Endothelial cell of umbilical vein (primary cell): ENCODE measurements at regions not wholly inside any gene's neighbourhood (a gene's known extent, or its start where the extent isn't known, plus 50 kb on each side); places are given as distances from the start of the nearest gene placed in this dataset.

Experiments
- BruUV-seq: library from RNA; stranded (reverse); fragments of 400-500 nt; replicated peaks from 2 replicates; lab custom pipeline; 2021; lab: Mats Ljungman, UMichigan
- CTCF ChIA-PET: fragments of 300-600, 350-600 bp; sonication (Branson Sonifier 250); formaldehyde crosslinking; loops from one replicate; lab custom pipeline; 2021; ENCODE audit warnings: antibody characterized with exemption, inconsistent platforms; lab: Charles Lee
- POLR2A ChIA-PET: fragments of 300-600, 350-600 bp; sonication (Branson Sonifier 250); formaldehyde crosslinking; loops from one replicate; lab custom pipeline; 2021; ENCODE audit warnings: antibody characterized with exemption, inconsistent platforms; lab: Charles Lee
- DNase-seq: peaks from one replicate; pipeline ENCODE4 v3.0.0-alpha.2; 2011; ENCODE audit warnings: low read depth, low spot score
- FAIRE-seq: peaks from 2 replicates; lab custom pipeline; 2011; peaks lifted over from hg19 to GRCh38; lab: Jason Lieb, UNC
- H2AFZ ChIP-seq: 2 replicates; pipeline ENCODE4 v1.6.0; 2012; ENCODE audit warnings: low read depth, low read length, control low read depth, inconsistent platforms
- H3K27ac ChIP-seq: 2 replicates; pipeline ENCODE4 v1.5.1; 2011; ENCODE audit warnings: low read depth, mild to moderate bottlenecking, control low read depth, low read length, moderate library complexity; ENCODE audit not compliant: insufficient read depth
- H3K27me3 ChIP-seq, 2 experiments: 2 replicates each; pipeline versions ENCODE4 v1.6.0 to v1.6.1; 2011; ENCODE audit warnings: low read length in 2 of 2, mixed read lengths in 1 of 2; ENCODE audit not compliant: control insufficient read depth in 2 of 2, insufficient read depth in 2 of 2
- H3K36me3 ChIP-seq, 2 experiments: 2 replicates in 1 of 2; 3 replicates in 1 of 2; pipeline ENCODE4 v1.5.1; 2011; ENCODE audit warnings: low read length in 2 of 2, mild to moderate bottlenecking in 1 of 2, moderate library complexity in 1 of 2; ENCODE audit not compliant: control insufficient read depth in 2 of 2, insufficient read depth in 2 of 2; ENCODE audit errors: extremely low read depth in 1 of 2
- H3K4me1 ChIP-seq: 3 replicates; pipeline ENCODE4 v1.5.1; 2011; ENCODE audit warnings: mild to moderate bottlenecking, low read length; ENCODE audit not compliant: control insufficient read depth, insufficient read depth; ENCODE audit errors: extremely low read depth
- H3K4me2 ChIP-seq: 2 replicates; pipeline ENCODE4 v1.6.1; 2011; ENCODE audit warnings: low read length, control low read depth, mixed read lengths; ENCODE audit not compliant: insufficient read depth
- H3K4me3 ChIP-seq, 3 experiments: fragments of 200-600 bp in 1 of 3; sonication (generic), shearing (Covaris generic) in 1 of 3; replicated peaks in 1 of 3; 2 replicates each; pipeline ENCODE4 v1.5.1; 2011 to 2016; ENCODE audit warnings: control low read depth in 3 of 3, low read length in 3 of 3, mild to moderate bottlenecking in 2 of 3, inconsistent platforms in 1 of 3, low read depth in 1 of 3, moderate library complexity in 1 of 3; ENCODE audit not compliant: insufficient read depth in 1 of 3
- H3K79me2 ChIP-seq: 2 replicates; pipeline ENCODE4 v1.6.0; 2012; ENCODE audit warnings: low read length, inconsistent platforms; ENCODE audit not compliant: control insufficient read depth, insufficient read depth
- H3K9ac ChIP-seq: replicated peaks from 2 replicates; pipeline ENCODE3; 2011; ENCODE audit warnings: low read length, control low read depth; ENCODE audit not compliant: insufficient read depth; ENCODE audit errors: extremely low read depth
- H3K9me1 ChIP-seq: replicated peaks from 3 replicates; pipeline ENCODE4 v1.6.0; 2011; ENCODE audit warnings: mild to moderate bottlenecking, low read length; ENCODE audit not compliant: control insufficient read depth, insufficient read depth; ENCODE audit errors: extremely low read depth
- H3K9me3 ChIP-seq: replicated peaks from 2 replicates; pipeline ENCODE4 v1.5.1; 2012; ENCODE audit warnings: low read length, inconsistent platforms; ENCODE audit not compliant: control insufficient read depth, insufficient read depth
- H4K20me1 ChIP-seq: replicated peaks from 2 replicates; pipeline ENCODE3; 2011; ENCODE audit warnings: mild to moderate bottlenecking, low read length; ENCODE audit not compliant: control insufficient read depth, insufficient read depth; ENCODE audit errors: extremely low read depth
- EZH2 ChIP-seq: IDR thresholded peaks from 2 replicates; pipeline ENCODE4 v1.6.1; 2012; ENCODE audit warnings: borderline replicate concordance, low read depth, mild to moderate bottlenecking, moderate library complexity, low read length, inconsistent platforms; ENCODE audit not compliant: severe bottlenecking
- FOS ChIP-seq: IDR thresholded peaks from 2 replicates; pipeline ENCODE4 v1.6.1; 2011; ENCODE audit warnings: mild to moderate bottlenecking, low read length, moderate library complexity, borderline replicate concordance; ENCODE audit not compliant: insufficient read depth
- GATA2 ChIP-seq: IDR thresholded peaks from 2 replicates; pipeline ENCODE4 v1.7.0; 2011; ENCODE audit warnings: low read depth, mild to moderate bottlenecking, moderate library complexity, mixed read lengths, low read length; ENCODE audit not compliant: insufficient read length, insufficient read depth
- JUN ChIP-seq: IDR thresholded peaks from 2 replicates; pipeline ENCODE4 v1.6.1; 2011; ENCODE audit warnings: borderline replicate concordance, low read depth; ENCODE audit not compliant: insufficient read length, insufficient read depth
- MAX ChIP-seq: IDR thresholded peaks from 2 replicates; pipeline ENCODE4 v1.6.1; 2011; ENCODE audit not compliant: insufficient read depth, insufficient read length
- MYC ChIP-seq: IDR thresholded peaks from one replicate; pipeline ENCODE4 v1.6.1; 2011; ENCODE audit warnings: mild to moderate bottlenecking, low read depth, low read length
- POLR2A ChIP-seq: IDR thresholded peaks from 2 replicates; pipeline ENCODE4 v1.6.1; 2012; ENCODE audit warnings: low read depth, mild to moderate bottlenecking, control low read depth, low read length
- POLR2AphosphoS5 ChIP-seq: IDR thresholded peaks from 2 replicates; pipeline ENCODE4 v1.6.1; 2012; ENCODE audit warnings: low read depth, mild to moderate bottlenecking, control low read depth, low read length, moderate library complexity; ENCODE audit not compliant: insufficient read depth
- dilution Hi-C: fragments of 300-500 bp; cut with MboI; formaldehyde crosslinking; loops from one replicate; pipeline ENCODE4 v1.15.0; 2019; ENCODE audit warnings: low sequenced_read_pairs; ENCODE audit not compliant: extremely low pct_ligation_motif_present
- intact Hi-C: fragments of 100-400 bp; cut with micrococcal nuclease; formaldehyde crosslinking; loops from one replicate; pipeline ENCODE4 v1.10.0; 2022
- TF ChIP-seq, protein P1 (sequence below), 2 donors: IDR thresholded peaks; 1 replicate in 1 of 2; 2 replicates in 1 of 2; pipeline ENCODE4 v1.5.1; 2011; ENCODE audit warnings: low read length in 2 of 2, mild to moderate bottlenecking in 2 of 2, moderate library complexity in 2 of 2, control low read depth in 1 of 2, inconsistent platforms in 1 of 2, low read depth in 1 of 2; ENCODE audit not compliant: insufficient read depth in 1 of 2; ENCODE audit errors: extremely low read depth in 1 of 2

DNA sequence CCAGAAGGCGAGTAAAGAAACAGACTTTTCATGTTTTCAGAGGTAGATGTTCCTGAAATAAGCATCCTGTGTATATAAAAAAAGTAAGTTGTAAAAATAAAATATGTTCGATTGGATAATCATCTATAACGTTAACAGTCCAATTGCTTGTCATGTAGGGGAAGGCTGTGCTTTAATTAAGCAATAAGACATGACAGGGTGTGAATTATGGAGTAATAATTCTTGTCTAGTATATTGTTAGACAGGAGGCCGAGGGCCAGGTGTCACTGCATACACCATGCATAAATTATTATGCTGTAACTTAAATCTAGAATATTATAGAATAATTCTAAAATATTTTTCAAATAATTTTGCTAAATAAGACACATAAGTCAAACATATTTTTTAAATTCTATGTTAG, 494.6 kb upstream of the TENM3 start:
- Histone ChIP-seq H3K4me2 (no peak overlapping the region), H3K9me1 (no peaks in the 10 kb centered on the region), H2AFZ (no peak overlapping the region), H3K27ac (no peak overlapping the region), H3K36me3 (no peaks in the 10 kb centered on the region), H4K20me1 (no peaks in the 10 kb centered on the region), H3K4me3 (no peak overlapping the region), H3K27me3 (no peaks in the 10 kb centered on the region), H3K9ac (no peak overlapping the region), H3K9me3 (peaks cover 9% of the 10 kb centered on the region), H3K79me2 (no peaks in the 10 kb centered on the region), H3K4me1 (no peaks in the 10 kb centered on the region)
- FAIRE-seq (no peak), DNase-seq (no peak)
- BruUV-seq = no TSS peak
- intact Hi-C loops (no loop called here), dilution Hi-C loops (no loop called here)
- TF ChIP-seq MAX = no peak
- no peak for TF ChIP-seq POLR2AphosphoS5
- TF ChIP-seq MYC = no peak
- TF ChIP-seq GATA2 = no peak
- TF ChIP-seq, protein P1, sequence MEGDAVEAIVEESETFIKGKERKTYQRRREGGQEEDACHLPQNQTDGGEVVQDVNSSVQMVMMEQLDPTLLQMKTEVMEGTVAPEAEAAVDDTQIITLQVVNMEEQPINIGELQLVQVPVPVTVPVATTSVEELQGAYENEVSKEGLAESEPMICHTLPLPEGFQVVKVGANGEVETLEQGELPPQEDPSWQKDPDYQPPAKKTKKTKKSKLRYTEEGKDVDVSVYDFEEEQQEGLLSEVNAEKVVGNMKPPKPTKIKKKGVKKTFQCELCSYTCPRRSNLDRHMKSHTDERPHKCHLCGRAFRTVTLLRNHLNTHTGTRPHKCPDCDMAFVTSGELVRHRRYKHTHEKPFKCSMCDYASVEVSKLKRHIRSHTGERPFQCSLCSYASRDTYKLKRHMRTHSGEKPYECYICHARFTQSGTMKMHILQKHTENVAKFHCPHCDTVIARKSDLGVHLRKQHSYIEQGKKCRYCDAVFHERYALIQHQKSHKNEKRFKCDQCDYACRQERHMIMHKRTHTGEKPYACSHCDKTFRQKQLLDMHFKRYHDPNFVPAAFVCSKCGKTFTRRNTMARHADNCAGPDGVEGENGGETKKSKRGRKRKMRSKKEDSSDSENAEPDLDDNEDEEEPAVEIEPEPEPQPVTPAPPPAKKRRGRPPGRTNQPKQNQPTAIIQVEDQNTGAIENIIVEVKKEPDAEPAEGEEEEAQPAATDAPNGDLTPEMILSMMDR (IDR thresholded peaks at IDR 0.05; ENCODE audit: extremely low read depth in 1 of 2, insufficient read depth in 1 of 2, low read depth in 1 of 2, low read length in 2 of 2) = no peak
- no peak for TF ChIP-seq FOS
- no peak for TF ChIP-seq EZH2
- TF ChIP-seq POLR2A = no peak
- no peak for TF ChIP-seq JUN
- CTCF ChIA-PET = no interaction called here
- POLR2A ChIA-PET = no interaction called here
